K562 (cell line): ENCODE measurements at regions not wholly inside any gene's neighbourhood (a gene's known extent, or its start where the extent isn't known, plus 50 kb on each side); places are given as distances from the start of the nearest gene placed in this dataset.
A peak's percentile ranks its signal among the peaks of the same experiment; 100 is the strongest.

Experiments
- ARID1B ChIP-seq: fragments of 450-650 bp; IDR thresholded peaks from 2 replicates; pipeline ENCODE4 v1.6.1; 2016; ENCODE audit warnings: antibody characterized with exemption, mild to moderate bottlenecking, inconsistent platforms
- CBFA2T2 ChIP-seq: fragments of 450-650 bp; conservative IDR thresholded peaks from 2 replicates; pipeline ENCODE4 v1.6.1; 2017; ENCODE audit warnings: mild to moderate bottlenecking
- DACH1 ChIP-seq: fragments of 450-650 bp; IDR thresholded peaks from 2 replicates; pipeline ENCODE4 v1.6.1; 2018; ENCODE audit not compliant: partially characterized antibody
- HDAC2 ChIP-seq: fragments of 450-650 bp; IDR thresholded peaks from 2 replicates; pipeline ENCODE4 v1.6.1; 2016; ENCODE audit warnings: mild to moderate bottlenecking
- HNRNPLL ChIP-seq: fragments of 200-400 bp; formaldehyde crosslinking; IDR thresholded peaks from 2 replicates; pipeline ENCODE4 v1.6.1; 2017; ENCODE audit warnings: low read length, low read depth, mild to moderate bottlenecking; ENCODE audit not compliant: poor library complexity, severe bottlenecking
- SMARCA4 ChIP-seq: fragments of 450-650 bp; IDR thresholded peaks from 2 replicates; pipeline ENCODE4 v1.6.1; 2016
- U2AF1 ChIP-seq: fragments of 200-400 bp; formaldehyde crosslinking; optimal IDR thresholded peaks from 2 replicates; pipeline ENCODE3; 2017; ENCODE audit warnings: mild to moderate bottlenecking, low read depth, low read length, moderate library complexity
- ZFX ChIP-seq: sonication (generic); formaldehyde crosslinking; IDR thresholded peaks from 2 replicates; pipeline ENCODE4 v1.8.0; 2022; ENCODE audit warnings: mild to moderate bottlenecking, missing genetic modification reagents, moderate library complexity
- ZNF134 ChIP-seq: fragments of 250-450 bp; sonication (Bioruptor Pico); conservative IDR thresholded peaks from 2 replicates; pipeline ENCODE4 v1.4.0; 2020
- ZNF140 ChIP-seq: fragments of 250-450 bp; sonication (Bioruptor Pico); IDR thresholded peaks from 2 replicates; pipeline ENCODE4 v1.8.0; 2021; ENCODE audit warnings: moderate library complexity, mild to moderate bottlenecking, inconsistent platforms
- ZNF668 ChIP-seq: fragments of 250-450 bp; sonication (Bioruptor Pico); IDR thresholded peaks from 2 replicates; pipeline ENCODE4 v1.8.0; 2022; ENCODE audit warnings: mild to moderate bottlenecking, inconsistent platforms
- ZSCAN29 ChIP-seq: fragments of 450-650 bp; IDR thresholded peaks from 2 replicates; pipeline ENCODE4 v1.6.1; 2017
- TF ChIP-seq, protein P1 (sequence below): fragments of 450-650 bp; IDR thresholded peaks from 2 replicates; pipeline ENCODE4 v1.6.1; 2017; ENCODE audit warnings: antibody characterized with exemption, mild to moderate bottlenecking
- TF ChIP-seq, protein P2 (sequence below): fragments of 450-650 bp; IDR thresholded peaks from 2 replicates; pipeline ENCODE4 v1.6.1; 2016; ENCODE audit warnings: low read depth, mild to moderate bottlenecking, moderate library complexity
- TF ChIP-seq, protein P3 (sequence below), 3 experiments: IDR thresholded peaks in 2 of 3; conservative IDR thresholded peaks in 1 of 3; 2 replicates each; pipeline ENCODE4 v1.5.1; 2011 to 2012; ENCODE audit warnings: low read length in 3 of 3, mild to moderate bottlenecking in 3 of 3, control low read depth in 2 of 3, improper control_type of control experiment in 1 of 3, inconsistent platforms in 1 of 3, low read depth in 1 of 3, mixed read lengths in 1 of 3, moderate library complexity in 1 of 3; ENCODE audit not compliant: insufficient read depth in 2 of 3
- TF ChIP-seq, protein P4 (sequence below): fragments of 250-450 bp; sonication (Bioruptor Pico); IDR thresholded peaks from 2 replicates; pipeline ENCODE4 v1.5.0; 2020; ENCODE audit warnings: mild to moderate bottlenecking, borderline replicate concordance
- TF ChIP-seq, protein P5 (sequence below): fragments of 250-450 bp; sonication (Bioruptor Pico); IDR thresholded peaks from 2 replicates; pipeline ENCODE4 v1.8.0; 2021; ENCODE audit warnings: moderate library complexity, mild to moderate bottlenecking, inconsistent platforms

DNA sequence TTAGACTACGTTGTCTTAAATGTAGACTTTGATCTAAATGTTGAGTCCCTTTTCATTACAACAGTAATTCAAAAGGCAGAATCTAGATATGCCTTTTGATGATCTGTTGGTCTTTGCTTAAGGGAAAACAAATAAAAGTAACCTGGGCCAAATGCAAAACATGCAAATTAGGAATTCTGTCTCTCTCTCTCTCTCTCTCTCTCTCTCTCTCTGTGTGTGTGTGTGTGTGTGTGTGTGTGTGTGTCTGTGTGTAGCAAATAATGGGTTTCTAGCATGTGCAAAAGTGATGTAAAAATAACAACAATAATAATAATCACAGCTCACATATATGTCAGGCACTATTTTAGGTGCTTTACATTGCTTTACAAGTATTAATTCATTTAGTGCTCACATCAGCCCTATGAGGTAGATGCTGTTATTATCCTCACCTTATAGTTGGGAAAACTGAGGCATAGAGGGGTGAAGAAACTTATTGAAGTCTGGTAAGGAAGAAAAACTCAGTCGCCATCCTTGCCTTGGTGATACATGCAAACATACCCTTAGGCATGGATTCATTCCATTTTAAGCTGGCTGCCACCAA lies 160.3 kb upstream of the ZNF217 start (continued):
- TF ChIP-seq, protein P1, sequence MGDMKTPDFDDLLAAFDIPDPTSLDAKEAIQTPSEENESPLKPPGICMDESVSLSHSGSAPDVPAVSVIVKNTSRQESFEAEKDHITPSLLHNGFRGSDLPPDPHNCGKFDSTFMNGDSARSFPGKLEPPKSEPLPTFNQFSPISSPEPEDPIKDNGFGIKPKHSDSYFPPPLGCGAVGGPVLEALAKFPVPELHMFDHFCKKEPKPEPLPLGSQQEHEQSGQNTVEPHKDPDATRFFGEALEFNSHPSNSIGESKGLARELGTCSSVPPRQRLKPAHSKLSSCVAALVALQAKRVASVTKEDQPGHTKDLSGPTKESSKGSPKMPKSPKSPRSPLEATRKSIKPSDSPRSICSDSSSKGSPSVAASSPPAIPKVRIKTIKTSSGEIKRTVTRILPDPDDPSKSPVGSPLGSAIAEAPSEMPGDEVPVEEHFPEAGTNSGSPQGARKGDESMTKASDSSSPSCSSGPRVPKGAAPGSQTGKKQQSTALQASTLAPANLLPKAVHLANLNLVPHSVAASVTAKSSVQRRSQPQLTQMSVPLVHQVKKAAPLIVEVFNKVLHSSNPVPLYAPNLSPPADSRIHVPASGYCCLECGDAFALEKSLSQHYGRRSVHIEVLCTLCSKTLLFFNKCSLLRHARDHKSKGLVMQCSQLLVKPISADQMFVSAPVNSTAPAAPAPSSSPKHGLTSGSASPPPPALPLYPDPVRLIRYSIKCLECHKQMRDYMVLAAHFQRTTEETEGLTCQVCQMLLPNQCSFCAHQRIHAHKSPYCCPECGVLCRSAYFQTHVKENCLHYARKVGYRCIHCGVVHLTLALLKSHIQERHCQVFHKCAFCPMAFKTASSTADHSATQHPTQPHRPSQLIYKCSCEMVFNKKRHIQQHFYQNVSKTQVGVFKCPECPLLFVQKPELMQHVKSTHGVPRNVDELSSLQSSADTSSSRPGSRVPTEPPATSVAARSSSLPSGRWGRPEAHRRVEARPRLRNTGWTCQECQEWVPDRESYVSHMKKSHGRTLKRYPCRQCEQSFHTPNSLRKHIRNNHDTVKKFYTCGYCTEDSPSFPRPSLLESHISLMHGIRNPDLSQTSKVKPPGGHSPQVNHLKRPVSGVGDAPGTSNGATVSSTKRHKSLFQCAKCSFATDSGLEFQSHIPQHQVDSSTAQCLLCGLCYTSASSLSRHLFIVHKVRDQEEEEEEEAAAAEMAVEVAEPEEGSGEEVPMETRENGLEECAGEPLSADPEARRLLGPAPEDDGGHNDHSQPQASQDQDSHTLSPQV = no peak
- no peak for TF ChIP-seq ZNF668 (CRISPR knock-in tag)
- no peak for TF ChIP-seq HNRNPLL
- peak; percentile 47 for TF ChIP-seq DACH1
- 0 out of 2 replicates have a peak, but pooled peaks have one; percentile 47 for TF ChIP-seq HDAC2
- TF ChIP-seq ZSCAN29 = no peak
- TF ChIP-seq, protein P2, sequence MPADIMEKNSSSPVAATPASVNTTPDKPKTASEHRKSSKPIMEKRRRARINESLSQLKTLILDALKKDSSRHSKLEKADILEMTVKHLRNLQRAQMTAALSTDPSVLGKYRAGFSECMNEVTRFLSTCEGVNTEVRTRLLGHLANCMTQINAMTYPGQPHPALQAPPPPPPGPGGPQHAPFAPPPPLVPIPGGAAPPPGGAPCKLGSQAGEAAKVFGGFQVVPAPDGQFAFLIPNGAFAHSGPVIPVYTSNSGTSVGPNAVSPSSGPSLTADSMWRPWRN = no peak
- TF ChIP-seq ARID1B = peak; percentile 74
- peak; percentile 80 for TF ChIP-seq SMARCA4
- no peak for TF ChIP-seq ZFX (CRISPR knock-in tag)
- no peak for TF ChIP-seq U2AF1
- TF ChIP-seq CBFA2T2 = no peak
- TF ChIP-seq ZNF140 (CRISPR knock-in tag) = no peak
- TF ChIP-seq, protein P3, sequence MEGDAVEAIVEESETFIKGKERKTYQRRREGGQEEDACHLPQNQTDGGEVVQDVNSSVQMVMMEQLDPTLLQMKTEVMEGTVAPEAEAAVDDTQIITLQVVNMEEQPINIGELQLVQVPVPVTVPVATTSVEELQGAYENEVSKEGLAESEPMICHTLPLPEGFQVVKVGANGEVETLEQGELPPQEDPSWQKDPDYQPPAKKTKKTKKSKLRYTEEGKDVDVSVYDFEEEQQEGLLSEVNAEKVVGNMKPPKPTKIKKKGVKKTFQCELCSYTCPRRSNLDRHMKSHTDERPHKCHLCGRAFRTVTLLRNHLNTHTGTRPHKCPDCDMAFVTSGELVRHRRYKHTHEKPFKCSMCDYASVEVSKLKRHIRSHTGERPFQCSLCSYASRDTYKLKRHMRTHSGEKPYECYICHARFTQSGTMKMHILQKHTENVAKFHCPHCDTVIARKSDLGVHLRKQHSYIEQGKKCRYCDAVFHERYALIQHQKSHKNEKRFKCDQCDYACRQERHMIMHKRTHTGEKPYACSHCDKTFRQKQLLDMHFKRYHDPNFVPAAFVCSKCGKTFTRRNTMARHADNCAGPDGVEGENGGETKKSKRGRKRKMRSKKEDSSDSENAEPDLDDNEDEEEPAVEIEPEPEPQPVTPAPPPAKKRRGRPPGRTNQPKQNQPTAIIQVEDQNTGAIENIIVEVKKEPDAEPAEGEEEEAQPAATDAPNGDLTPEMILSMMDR (IDR thresholded peaks at IDR 0.05 in 2 of 3, conservative IDR thresholded peaks at IDR 0.05 in 1 of 3; ENCODE audit: insufficient read depth in 2 of 3, low read depth in 1 of 3, low read length in 3 of 3) = no peak
- TF ChIP-seq, protein P4, sequence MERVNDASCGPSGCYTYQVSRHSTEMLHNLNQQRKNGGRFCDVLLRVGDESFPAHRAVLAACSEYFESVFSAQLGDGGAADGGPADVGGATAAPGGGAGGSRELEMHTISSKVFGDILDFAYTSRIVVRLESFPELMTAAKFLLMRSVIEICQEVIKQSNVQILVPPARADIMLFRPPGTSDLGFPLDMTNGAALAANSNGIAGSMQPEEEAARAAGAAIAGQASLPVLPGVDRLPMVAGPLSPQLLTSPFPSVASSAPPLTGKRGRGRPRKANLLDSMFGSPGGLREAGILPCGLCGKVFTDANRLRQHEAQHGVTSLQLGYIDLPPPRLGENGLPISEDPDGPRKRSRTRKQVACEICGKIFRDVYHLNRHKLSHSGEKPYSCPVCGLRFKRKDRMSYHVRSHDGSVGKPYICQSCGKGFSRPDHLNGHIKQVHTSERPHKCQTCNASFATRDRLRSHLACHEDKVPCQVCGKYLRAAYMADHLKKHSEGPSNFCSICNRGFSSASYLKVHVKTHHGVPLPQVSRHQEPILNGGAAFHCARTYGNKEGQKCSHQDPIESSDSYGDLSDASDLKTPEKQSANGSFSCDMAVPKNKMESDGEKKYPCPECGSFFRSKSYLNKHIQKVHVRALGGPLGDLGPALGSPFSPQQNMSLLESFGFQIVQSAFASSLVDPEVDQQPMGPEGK = no peak
- TF ChIP-seq ZNF134 (CRISPR knock-in tag) = no peak
- TF ChIP-seq, protein P5, sequence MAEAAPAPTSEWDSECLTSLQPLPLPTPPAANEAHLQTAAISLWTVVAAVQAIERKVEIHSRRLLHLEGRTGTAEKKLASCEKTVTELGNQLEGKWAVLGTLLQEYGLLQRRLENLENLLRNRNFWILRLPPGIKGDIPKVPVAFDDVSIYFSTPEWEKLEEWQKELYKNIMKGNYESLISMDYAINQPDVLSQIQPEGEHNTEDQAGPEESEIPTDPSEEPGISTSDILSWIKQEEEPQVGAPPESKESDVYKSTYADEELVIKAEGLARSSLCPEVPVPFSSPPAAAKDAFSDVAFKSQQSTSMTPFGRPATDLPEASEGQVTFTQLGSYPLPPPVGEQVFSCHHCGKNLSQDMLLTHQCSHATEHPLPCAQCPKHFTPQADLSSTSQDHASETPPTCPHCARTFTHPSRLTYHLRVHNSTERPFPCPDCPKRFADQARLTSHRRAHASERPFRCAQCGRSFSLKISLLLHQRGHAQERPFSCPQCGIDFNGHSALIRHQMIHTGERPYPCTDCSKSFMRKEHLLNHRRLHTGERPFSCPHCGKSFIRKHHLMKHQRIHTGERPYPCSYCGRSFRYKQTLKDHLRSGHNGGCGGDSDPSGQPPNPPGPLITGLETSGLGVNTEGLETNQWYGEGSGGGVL (CRISPR knock-in tag) = no peak
